SW 1271 (cell line): ENCODE measurements at regions not wholly inside any gene's neighbourhood (a gene's known extent, or its start where the extent isn't known, plus 50 kb on each side); places are given as distances from the start of the nearest gene placed in this dataset.
"Not testable (repeated sequence)": the region's sequence is repeated elsewhere in the genome, so short reads cannot be mapped to it uniquely, and the experiment has no call there.

Experiments
- DNase-seq, 2 experiments: peaks; one replicate each; lab custom pipeline; 2025; lab: John Stamatoyannopoulos, UW

- no peak for DNase-seq
Measured at GRCh38 chr13:22749626-22750025, 431.2 kb upstream of the SGCG start.

- peak in 1 of 2 experiments; percentile 24 for DNase-seq
Measured at GRCh38 chr13:22757530-22758120, 423.2 kb upstream of the SGCG start.

- no peak for DNase-seq
Measured at GRCh38 chr13:22758245-22758644, 422.5 kb upstream of the SGCG start.

- no peak for DNase-seq
Measured at GRCh38 chr13:22761709-22762108, 419.1 kb upstream of the SGCG start.

DNA sequence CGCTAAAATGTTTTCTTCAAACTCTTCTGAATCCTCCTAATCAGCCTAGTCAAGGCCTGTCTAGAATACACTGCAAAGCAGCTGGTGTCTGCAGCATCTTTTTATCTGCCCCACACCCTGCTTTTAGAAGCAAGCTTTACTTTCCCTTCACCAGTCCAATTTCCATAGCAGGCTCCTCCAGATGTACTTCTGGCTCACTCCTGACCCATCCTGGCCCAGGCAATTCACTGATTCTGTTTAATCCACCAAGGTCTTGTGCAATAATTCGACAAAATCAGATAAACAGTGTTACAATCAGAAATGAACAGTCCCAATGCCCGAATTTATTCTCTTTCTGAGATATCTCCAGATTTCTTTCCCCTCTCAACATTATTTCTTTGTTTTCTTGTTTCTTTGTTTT lies 415.2 kb upstream of the SGCG start:
- DNase-seq = no peak

DNA sequence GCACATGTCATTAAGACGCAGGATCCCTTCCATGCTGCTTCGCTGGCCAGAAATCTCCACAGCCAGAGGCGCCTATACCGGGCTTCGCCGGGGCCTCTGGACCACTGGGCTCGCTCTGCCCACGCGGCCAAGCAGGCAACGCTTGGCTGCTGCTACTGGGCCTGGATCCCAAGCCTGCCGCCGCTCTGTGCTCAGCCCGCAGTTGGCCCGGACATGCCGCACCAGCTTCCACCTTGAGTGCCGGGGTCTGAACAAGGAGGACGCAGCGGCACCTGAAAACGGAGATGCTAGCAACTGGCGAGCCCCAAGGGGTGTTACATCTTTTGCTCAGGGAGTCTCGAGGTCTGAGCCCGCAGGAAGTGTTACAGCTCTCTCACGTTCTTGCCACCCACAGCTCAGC lies 409.9 kb upstream of the SGCG start:
- no peak for DNase-seq

GRCh38 chr13:22773465-22773864 lies 407.3 kb upstream of the SGCG start:
- DNase-seq = no peak

DNA sequence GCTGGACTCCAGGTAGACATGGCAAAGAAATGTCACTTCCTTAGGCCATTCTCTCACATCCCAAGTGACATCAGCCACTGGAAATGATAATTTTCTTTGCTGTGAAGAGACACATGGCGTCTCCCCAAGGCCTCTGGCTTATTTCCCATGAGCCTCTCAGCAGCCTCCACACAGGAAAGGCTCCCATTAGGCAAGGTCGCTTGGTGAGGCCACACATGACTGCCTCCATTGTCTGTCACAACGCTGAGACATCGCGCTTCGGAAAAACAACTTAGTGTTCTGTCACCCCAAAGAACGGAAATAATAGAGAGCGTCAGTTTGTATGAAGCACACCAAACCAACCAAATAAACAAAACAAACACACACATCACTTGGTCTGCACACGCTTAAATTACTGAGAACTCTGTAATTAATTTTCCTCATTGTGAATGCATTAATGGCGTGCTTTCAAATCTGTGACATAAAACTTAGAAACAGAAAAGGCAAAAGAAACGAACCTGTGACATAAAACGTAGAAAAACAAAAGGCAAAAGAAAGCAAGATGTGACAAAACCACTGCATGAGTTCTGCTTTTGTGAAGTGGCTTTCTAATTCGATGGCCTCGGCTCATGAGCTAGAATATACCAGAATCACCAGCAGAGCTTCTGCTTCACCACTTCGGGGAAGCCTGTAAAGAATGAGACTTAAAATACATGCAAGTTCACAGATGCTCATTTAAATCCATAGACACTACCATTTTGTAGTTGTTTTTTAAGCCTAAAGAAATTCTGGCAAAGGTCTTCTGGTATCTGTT lies 404.2 kb upstream of the SGCG start:
- DNase-seq = no peak

DNA sequence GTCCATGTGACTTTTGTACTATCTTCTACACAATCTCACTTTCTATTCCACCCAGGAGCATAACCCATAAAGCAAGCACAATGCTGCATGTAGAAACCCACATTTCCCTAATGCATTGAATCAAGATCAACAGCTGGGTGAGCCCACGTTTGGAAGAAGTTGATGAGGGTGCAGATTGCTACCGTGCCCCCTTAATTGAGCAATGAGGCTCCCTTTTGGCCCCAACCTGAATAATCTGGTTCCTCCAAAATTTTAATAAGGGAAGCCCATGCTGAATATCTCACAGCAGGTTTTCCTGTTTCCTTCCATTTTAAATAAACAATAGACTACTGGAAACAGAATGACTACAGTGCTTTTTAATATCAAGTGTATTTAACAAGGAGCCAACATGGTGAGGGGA lies 403.6 kb upstream of the SGCG start:
- DNase-seq = no peak

DNA sequence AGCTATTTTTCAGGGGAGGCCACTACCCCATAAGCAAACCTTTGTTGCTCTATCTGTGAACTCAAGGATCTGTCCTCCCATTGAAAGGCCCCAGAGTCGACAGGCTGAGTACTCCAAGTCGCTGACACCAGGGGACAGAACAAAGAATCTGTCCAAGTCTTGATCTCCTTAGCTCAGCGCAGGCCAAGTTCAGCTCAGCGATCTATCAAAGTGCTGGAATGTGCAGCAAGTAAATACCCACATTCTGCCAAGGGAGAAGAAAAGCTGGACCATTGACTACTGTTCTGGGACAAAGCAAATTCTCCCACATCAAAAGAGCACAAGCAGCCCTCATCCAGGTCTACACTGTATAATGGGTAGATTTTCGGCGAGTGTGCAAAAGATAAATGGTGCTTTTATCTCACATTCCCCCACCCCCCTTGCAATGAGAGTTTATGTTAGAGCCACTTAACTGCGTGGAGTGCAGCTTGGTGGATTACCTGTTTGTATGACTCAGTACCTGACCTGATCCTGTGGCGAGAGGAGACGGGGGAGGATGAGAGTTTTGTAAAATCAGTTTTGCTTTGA lies 391.7 kb upstream of the SGCG start:
- no peak for DNase-seq

GRCh38 chr13:22789916-22790315 lies 390.9 kb upstream of the SGCG start:
- DNase-seq = no peak

DNA sequence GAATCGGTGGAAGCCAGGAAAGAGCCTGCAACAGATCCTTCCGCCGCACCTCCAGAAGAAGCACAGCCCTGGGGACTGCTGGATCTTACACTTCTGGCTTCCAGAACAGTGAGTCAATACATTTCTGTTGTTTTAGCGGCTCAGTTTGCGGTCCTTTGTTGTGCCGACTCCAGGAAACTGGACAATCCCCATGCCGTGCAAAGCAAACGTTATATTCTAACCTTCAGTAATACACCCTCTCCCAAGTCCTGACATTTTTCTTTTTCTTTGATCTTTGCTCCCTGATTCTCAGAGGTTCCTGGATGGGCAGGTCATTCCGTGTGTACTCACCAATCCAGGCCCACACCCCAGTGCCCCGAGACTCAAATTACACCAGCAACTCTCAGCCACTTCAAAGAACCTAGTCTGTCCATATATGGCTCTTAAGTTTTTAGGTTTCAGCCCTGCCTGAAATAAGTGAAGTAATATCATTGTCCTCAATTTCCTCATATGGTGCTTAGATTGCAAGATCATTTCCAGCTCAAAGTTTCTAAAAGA lies 387.1 kb upstream of the SGCG start:
- DNase-seq = no peak

DNA sequence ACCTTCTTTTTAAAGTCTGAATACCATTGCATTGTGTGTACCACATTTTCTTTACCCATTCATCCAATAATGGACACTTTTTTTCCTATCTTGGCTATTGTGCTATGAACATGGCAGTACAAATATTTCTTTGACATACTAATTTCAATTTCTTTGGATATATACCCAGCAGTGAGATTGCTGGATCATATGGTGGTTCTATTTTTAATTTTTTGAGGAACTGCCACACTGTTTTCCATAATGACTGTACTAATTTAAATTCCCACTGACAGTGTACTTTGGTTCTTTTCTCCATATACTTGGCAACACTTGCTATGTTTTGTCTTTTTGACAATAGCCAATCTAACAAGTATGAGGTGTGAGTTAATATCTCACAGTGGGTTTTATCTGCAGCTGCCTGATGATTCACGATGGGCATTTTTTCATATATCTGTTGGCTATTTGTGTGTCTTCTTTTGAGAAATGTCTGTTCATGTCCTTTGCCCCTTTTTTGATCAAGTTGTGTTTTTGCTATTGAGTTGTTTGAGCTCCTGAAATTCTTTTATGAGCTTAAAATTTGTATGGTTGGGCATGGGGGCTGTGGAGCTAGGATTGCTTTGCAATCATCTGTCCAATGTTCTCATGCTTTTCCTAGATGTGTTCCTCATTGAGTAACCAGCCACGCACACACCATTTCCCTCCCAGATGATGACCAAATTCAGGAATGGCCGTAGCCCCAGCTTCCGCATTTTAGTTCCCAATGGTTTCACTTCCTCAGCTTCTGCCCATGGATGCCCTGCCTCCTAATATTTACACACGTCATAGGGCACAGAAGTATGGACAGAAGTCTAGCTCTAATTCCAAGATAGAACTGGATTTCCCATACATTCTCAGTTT lies 380.0 kb upstream of the SGCG start:
- DNase-seq = no peak

GRCh38 chr13:22801402-22802003 lies 379.3 kb upstream of the SGCG start:
- no peak for DNase-seq

DNA sequence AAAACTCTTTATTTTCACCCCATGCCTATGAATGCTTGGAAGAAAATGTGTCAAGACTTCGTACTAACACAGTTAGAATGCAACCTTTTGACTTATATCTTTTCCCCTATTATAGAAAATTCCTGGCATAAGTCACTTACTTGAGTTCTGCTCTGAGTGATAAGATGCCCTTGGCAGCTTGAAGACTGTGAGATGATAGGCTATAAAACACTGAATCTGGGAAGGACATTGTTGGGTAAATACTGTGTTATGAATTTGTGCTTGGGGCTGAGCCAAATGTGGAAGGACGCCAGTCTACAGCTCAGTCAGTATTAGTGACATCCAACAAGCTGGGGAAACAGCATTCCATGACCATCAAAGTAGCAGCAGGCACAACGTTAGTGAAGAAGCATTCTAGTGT lies 368.0 kb upstream of the SGCG start:
- DNase-seq = no peak

DNA sequence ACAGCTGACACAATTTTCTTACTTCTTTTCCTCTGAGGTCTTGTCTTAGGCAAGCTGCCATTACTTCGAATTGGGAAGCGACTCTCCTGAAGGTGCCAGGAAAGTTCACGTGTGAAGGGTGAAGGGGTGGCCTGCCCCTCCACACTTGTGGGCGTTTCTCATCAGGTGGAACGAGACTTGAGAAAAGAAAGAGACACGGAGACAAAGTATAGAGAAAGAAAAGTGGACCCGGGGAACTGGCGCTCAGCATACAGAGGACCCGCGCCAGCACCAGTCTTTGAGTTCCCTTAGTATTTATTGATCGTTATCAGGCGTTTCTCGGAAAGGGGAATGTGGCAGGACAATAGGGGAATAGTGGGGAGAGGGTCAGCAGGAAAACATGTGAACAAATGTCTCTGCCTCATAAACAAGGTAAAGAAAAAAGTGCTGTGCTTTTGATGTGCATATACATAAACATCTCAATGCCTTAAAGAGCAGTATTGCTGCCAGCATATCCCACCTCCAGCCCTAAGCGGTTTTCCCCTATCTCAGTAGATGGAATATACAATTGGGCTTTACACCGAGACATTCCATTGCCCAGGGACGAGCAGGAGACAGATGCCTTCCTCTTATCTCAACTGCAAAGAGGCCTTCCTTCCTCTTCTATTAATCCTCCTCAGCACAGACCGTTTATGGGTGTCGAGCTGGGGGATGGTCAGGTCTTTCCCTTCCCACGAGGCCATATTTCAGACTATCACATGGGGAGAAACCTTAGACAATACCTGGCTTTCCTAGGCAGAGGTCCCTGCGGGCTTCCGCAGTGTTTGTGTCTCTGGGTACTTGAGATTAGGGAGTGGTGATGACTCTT lies 367.0 kb upstream of the SGCG start:
- DNase-seq = not testable (repeated sequence)

DNA sequence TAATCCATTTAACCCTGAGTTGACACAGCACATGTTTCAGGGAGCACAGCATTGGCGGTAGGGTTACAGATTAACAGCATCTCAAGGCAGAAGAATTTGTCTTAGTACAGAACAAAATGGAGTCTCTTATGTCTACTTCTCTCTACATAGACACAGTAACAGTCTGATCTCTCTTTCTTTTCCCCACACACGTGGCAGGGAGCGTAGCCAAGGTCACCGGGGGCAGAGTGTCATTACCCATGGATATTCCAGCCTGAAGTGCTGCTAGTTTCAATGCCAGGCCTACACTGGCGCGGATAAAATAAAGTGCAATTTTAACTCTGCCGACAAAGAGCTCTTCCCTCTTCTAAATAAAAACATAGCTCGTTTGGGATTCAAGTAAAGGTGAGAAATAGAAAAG lies 366.3 kb upstream of the SGCG start:
- DNase-seq = not testable (repeated sequence)

DNA sequence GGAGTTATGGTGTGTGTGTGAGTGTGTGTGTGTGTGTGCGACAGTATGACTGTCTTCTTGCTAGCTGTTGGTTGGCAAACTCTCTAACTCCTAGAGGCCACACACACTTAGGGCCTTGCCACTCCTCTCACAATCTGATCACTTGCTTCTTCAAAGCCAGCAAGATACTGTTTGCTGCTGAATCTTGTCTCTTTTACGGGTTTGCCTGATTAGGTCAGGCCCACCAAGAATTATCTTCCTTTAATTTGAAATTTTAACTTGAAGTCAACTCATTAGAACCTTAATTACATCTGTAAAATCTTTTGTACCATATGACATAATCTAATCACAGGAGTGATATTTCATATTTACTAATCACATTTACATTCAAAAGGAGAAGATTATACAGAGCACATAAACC lies 359.2 kb upstream of the SGCG start:
- DNase-seq = no peak

DNA sequence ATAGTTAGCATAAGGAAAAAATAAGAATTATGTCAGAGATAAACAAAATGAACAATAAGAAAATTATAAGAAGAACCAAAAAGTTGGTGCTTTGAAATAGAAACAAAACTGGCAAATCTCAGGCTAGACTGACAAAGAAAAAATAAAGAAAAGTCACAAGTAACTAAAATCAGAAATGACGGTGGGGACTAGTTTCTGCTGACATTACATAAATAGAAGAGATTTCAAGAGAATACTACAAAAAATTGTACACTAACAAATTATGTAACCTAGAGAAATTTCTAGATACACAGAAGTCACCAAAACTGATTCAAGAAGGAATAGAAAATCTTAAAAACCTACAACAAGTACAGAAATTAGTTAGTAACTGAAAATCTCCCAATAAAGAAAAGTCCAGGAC lies 355.6 kb upstream of the SGCG start:
- no peak for DNase-seq

DNA sequence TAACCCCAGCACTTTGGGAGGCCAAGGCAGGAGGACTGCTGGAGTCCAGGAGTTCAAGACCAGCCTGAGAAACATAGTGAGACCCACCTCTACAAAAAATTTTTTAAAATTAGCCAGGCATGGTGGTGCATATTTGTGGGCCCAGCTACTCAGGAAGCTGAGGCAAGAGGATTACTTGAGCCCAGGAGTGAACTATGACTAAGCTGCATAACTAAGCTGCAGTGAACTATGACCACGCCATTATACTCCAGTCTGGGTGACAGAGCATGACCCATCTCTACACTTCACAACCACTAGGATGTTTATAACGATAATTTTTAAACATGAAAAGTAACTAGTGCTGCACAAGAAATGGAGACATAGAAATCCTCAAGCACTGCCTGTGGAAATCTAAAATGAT lies 352.7 kb upstream of the SGCG start:
- no peak for DNase-seq

GRCh38 chr13:22836475-22836874 lies 344.3 kb upstream of the SGCG start:
- no peak for DNase-seq
